Panc1 (cell line): ENCODE measurements at regions not wholly inside any gene's neighbourhood (a gene's known extent, or its start where the extent isn't known, plus 50 kb on each side); places are given as distances from the start of the nearest gene placed in this dataset.
A peak's percentile ranks its signal among the peaks of the same experiment; 100 is the strongest.

Experiments used
- ATAC-seq: fragments of 200-7000 bp; cut with Tn5 transposase; 2 replicates; pipeline ENCODE4 v1.9.1; 2020; ENCODE audit warnings: mild to moderate bottlenecking, moderate library complexity
- BruUV-seq: library from RNA; stranded (reverse); fragments of 400-500 nt; replicated peaks from 2 replicates; lab custom pipeline; 2021; lab: Mats Ljungman, UMichigan
- CTCF ChIA-PET: fragments of 300-600 bp; sonication (Branson Sonifier 250); formaldehyde crosslinking; loops from one replicate; lab custom pipeline; 2022; ENCODE audit warnings: antibody characterized with exemption; lab: Charles Lee
- POLR2A ChIA-PET: fragments of 300-600 bp; sonication (Branson Sonifier 250); formaldehyde crosslinking; loops from one replicate; lab custom pipeline; 2022; ENCODE audit warnings: antibody characterized with exemption; lab: Charles Lee
- DNase-seq: peaks from one replicate; pipeline ENCODE4 v3.0.0-alpha.2; 2010; ENCODE audit warnings: low read depth, low spot score
- H3K27ac ChIP-seq: 2 replicates; pipeline ENCODE4 v1.5.1; 2011; ENCODE audit warnings: mild to moderate bottlenecking, low read length, inconsistent platforms
- H3K27me3 ChIP-seq: fragments of 200-500 bp; sonication (Bioruptor generic); 2 replicates; pipeline ENCODE4 v1.6.0; 2014; ENCODE audit warnings: low read length, inconsistent platforms; ENCODE audit not compliant: control insufficient read depth, insufficient read depth
- H3K36me3 ChIP-seq: fragments of 200-500 bp; sonication (Bioruptor generic); 2 replicates; pipeline ENCODE4 v1.5.1; 2014; ENCODE audit warnings: inconsistent platforms, mild to moderate bottlenecking, low read length, moderate library complexity; ENCODE audit not compliant: control insufficient read depth, insufficient read depth
- H3K4me1 ChIP-seq: 2 replicates; pipeline ENCODE4 v1.5.1; 2011; ENCODE audit warnings: inconsistent platforms, mild to moderate bottlenecking, low read length, moderate library complexity; ENCODE audit not compliant: control insufficient read depth, insufficient read depth
- H3K4me3 ChIP-seq, 2 experiments: 2 replicates each; pipeline ENCODE4 v1.5.1; 2011 to 2012; ENCODE audit warnings: low read depth in 2 of 2, low read length in 2 of 2, mild to moderate bottlenecking in 2 of 2, inconsistent platforms in 1 of 2, moderate library complexity in 1 of 2
- H3K9me3 ChIP-seq: fragments of 200-500 bp; sonication (Bioruptor generic); 2 replicates; pipeline ENCODE4 v1.5.1; 2014; ENCODE audit warnings: low read depth, mild to moderate bottlenecking, inconsistent platforms, low read length, moderate library complexity; ENCODE audit not compliant: control insufficient read depth, insufficient read depth
- POLR2AphosphoS5 ChIP-seq: IDR thresholded peaks from 2 replicates; pipeline ENCODE4 v1.6.1; 2012; ENCODE audit warnings: mild to moderate bottlenecking, low read depth, low read length, moderate library complexity
- REST ChIP-seq, 2 experiments: IDR thresholded peaks; 2 replicates each; pipeline ENCODE4 v1.6.1; 2011 to 2012; ENCODE audit warnings: low read depth in 2 of 2, control low read depth in 1 of 2, low read length in 1 of 2, mild to moderate bottlenecking in 1 of 2, moderate library complexity in 1 of 2; ENCODE audit not compliant: insufficient read depth in 1 of 2
- SIN3A ChIP-seq: IDR thresholded peaks from 2 replicates; pipeline ENCODE4 v1.6.1; 2012; ENCODE audit warnings: low read depth, mild to moderate bottlenecking, low read length, moderate library complexity, borderline replicate concordance; ENCODE audit not compliant: insufficient read depth
- TCF7L2 ChIP-seq: IDR thresholded peaks from 2 replicates; pipeline ENCODE4 v1.6.1; 2011; ENCODE audit warnings: mild to moderate bottlenecking, low read depth, low read length, inconsistent platforms
- in situ Hi-C: cut with HindIII; loops from 2 replicates; pipeline ENCODE4 v1.10.0; 2016; ENCODE audit warnings: low sequenced_read_pairs, low pct_unique_long_range_greater_than_20kb
- intact Hi-C: fragments of 100-400 bp; cut with micrococcal nuclease; formaldehyde crosslinking; loops from one replicate; pipeline ENCODE4 v1.10.0; 2022; ENCODE audit not compliant: unreplicated experiment
- TF ChIP-seq, protein P1 (sequence below): fragments of 450-650 bp; IDR thresholded peaks from 2 replicates; pipeline ENCODE4 v1.5.1; 2017; ENCODE audit warnings: mild to moderate bottlenecking

DNA sequence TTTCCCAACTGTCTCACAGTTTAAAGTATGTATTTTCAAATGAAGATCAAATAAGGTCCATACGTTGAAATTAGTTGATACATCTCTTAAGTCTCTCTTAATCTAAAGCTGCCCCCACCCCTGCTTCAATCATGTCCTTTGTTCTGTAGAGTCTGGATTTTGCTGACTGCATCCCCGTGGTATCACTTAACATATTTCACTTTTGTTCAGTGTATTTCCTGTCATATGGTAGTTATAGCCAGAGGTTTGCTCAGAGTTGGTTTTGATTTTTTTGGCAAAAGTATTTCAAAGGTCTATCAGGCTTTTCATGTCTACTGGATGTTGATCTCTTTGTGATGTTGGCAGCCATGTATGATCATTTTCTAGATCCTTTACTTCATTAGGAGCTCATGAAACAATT lies 54.4 kb upstream of the ARID5B start:
- TF ChIP-seq, protein P1, sequence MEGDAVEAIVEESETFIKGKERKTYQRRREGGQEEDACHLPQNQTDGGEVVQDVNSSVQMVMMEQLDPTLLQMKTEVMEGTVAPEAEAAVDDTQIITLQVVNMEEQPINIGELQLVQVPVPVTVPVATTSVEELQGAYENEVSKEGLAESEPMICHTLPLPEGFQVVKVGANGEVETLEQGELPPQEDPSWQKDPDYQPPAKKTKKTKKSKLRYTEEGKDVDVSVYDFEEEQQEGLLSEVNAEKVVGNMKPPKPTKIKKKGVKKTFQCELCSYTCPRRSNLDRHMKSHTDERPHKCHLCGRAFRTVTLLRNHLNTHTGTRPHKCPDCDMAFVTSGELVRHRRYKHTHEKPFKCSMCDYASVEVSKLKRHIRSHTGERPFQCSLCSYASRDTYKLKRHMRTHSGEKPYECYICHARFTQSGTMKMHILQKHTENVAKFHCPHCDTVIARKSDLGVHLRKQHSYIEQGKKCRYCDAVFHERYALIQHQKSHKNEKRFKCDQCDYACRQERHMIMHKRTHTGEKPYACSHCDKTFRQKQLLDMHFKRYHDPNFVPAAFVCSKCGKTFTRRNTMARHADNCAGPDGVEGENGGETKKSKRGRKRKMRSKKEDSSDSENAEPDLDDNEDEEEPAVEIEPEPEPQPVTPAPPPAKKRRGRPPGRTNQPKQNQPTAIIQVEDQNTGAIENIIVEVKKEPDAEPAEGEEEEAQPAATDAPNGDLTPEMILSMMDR, result no peak
- TF ChIP-seq SIN3A, result no peak
- TF ChIP-seq TCF7L2, result no peak
- TF ChIP-seq REST (IDR thresholded peaks at IDR 0.05; ENCODE audit: insufficient read depth in 1 of 2, low read depth in 2 of 2, low read length in 1 of 2), result no peak
- TF ChIP-seq POLR2AphosphoS5, result no peak

GRCh38 chr10:61847640-61848039 lies 53.9 kb upstream of the ARID5B start:
- intact Hi-C loops (no loop called here), in situ Hi-C loops (no loop called here)
- Histone ChIP-seq H3K4me1 (no peaks in the 10 kb centered on the region; the same call in 1 of the 2 replicates), H3K4me3 (no peak overlapping the region), H3K27ac (peak overlapping the region; percentile 18; the same call in 1 of the 2 replicates), H3K36me3 (no peaks in the 10 kb centered on the region), H3K9me3 (no peaks in the 10 kb centered on the region; the same call in 1 of the 2 replicates), H3K27me3 (no peaks in the 10 kb centered on the region)
- POLR2A ChIA-PET, result interaction anchor here (0.6 to 0.7 kb wide), 2 partner anchors 10 to 25 kb away, joined by 3 to 4 read pairs; no protein-coding TSS in a partner anchor
- BruUV-seq, result no TSS peak
- TF ChIP-seq POLR2AphosphoS5 (no peak), REST (IDR thresholded peaks at IDR 0.05; ENCODE audit: insufficient read depth in 1 of 2, low read depth in 2 of 2, low read length in 1 of 2) (no peak), SIN3A (no peak), TCF7L2 (no peak)
- TF ChIP-seq, protein P1, result no peak
- ATAC-seq (no peak), DNase-seq (no peak)
- CTCF ChIA-PET, result no interaction called here

More for the DNA sequence above, 54.4 kb upstream of the ARID5B start:
- Histone ChIP-seq H3K4me1 (no peaks in the 10 kb centered on the region; the same call in 1 of the 2 replicates), H3K27me3 (no peaks in the 10 kb centered on the region), H3K9me3 (no peaks in the 10 kb centered on the region; the same call in 1 of the 2 replicates), H3K4me3 (no peak overlapping the region), H3K36me3 (no peaks in the 10 kb centered on the region), H3K27ac (peak overlapping the region; percentile 18; the same call in 1 of the 2 replicates)
- in situ Hi-C loops (no loop called here), intact Hi-C loops (no loop called here)
- ChIA-PET POLR2A (interaction anchor here (0.7 kb wide), 1 partner anchor 26 kb away, joined by 4 read pairs; no protein-coding TSS in a partner anchor), CTCF (no interaction called here)
- BruUV-seq, result no TSS peak
- ATAC-seq, result no peak
- no peak for DNase-seq
